A673 (cell line): ENCODE measurements at regions not wholly inside any gene's neighbourhood (a gene's known extent, or its start where the extent isn't known, plus 50 kb on each side); places are given as distances from the start of the nearest gene placed in this dataset.
A peak's percentile ranks its signal among the peaks of the same experiment; 100 is the strongest.

Experiments used
- BruUV-seq: library from RNA; stranded (reverse); fragments of 400-500 nt; replicated peaks from 2 replicates; lab custom pipeline; 2021; lab: Mats Ljungman, UMichigan
- CTCF ChIA-PET: fragments of 300-600 bp; sonication (Branson Sonifier 250); formaldehyde crosslinking; loops from one replicate; lab custom pipeline; 2022; ENCODE audit warnings: antibody characterized with exemption; lab: Charles Lee
- POLR2A ChIA-PET: fragments of 300-600 bp; sonication (Branson Sonifier 250); formaldehyde crosslinking; loops from one replicate; lab custom pipeline; 2022; ENCODE audit warnings: antibody characterized with exemption; ENCODE audit not compliant: low non-redundant PET; lab: Charles Lee
- DNase-seq: peaks from one replicate; pipeline ENCODE4 v3.0.0-alpha.2; 2015; ENCODE audit warnings: low spot score
- H3K27ac ChIP-seq: fragments of 200-600 bp; sonication (generic); 2 replicates; pipeline ENCODE4 v1.5.1; 2016; ENCODE audit warnings: mixed run types, low read depth, mild to moderate bottlenecking, mixed read lengths, antibody characterized with exemption, low read length; ENCODE audit not compliant: poor library complexity, severe bottlenecking
- H3K27me3 ChIP-seq: fragments of 200-600 bp; sonication (generic); replicated peaks from 2 replicates; pipeline ENCODE4 v1.6.1; 2017; ENCODE audit warnings: mixed run types, low read depth, mild to moderate bottlenecking, mixed read lengths, antibody characterized with exemption, low read length; ENCODE audit not compliant: insufficient read depth, poor library complexity
- H3K36me3 ChIP-seq: fragments of 200-600 bp; sonication (generic); 2 replicates; pipeline ENCODE4 v1.6.1; 2016; ENCODE audit warnings: mixed run types, mild to moderate bottlenecking, mixed read lengths, antibody characterized with exemption, low read length; ENCODE audit not compliant: insufficient read depth, poor library complexity, severe bottlenecking
- H3K4me1 ChIP-seq: fragments of 200-600 bp; sonication (generic); 2 replicates; pipeline ENCODE4 v1.6.1; 2017; ENCODE audit warnings: mixed run types, mild to moderate bottlenecking, mixed read lengths, antibody characterized with exemption, low read length; ENCODE audit not compliant: insufficient read depth, poor library complexity, severe bottlenecking
- H3K4me3 ChIP-seq: fragments of 200-600 bp; sonication (generic); 2 replicates; pipeline ENCODE4 v1.5.1; 2016; ENCODE audit warnings: low read depth, mixed run types, mild to moderate bottlenecking, mixed read lengths, low read length; ENCODE audit not compliant: poor library complexity, severe bottlenecking
- H3K9me3 ChIP-seq: fragments of 200-600 bp; sonication (generic); 2 replicates; pipeline ENCODE4 v1.6.1; 2016; ENCODE audit warnings: mixed run types, low read depth, mild to moderate bottlenecking, mixed read lengths, antibody characterized with exemption, low read length; ENCODE audit not compliant: poor library complexity, severe bottlenecking
- EZH2 ChIP-seq: fragments of 200-600 bp; sonication (generic); IDR thresholded peaks from 2 replicates; pipeline ENCODE4 v1.6.1; 2017; ENCODE audit warnings: borderline replicate concordance, low read depth, mild to moderate bottlenecking, mixed read lengths, antibody characterized with exemption, low read length; ENCODE audit not compliant: poor library complexity, severe bottlenecking
- intact Hi-C: fragments of 100-400 bp; cut with micrococcal nuclease; formaldehyde crosslinking; loops from one replicate; pipeline ENCODE4 v1.10.0; 2022; ENCODE audit not compliant: unreplicated experiment
- TF ChIP-seq, protein P1 (sequence below): fragments of 300-800, 200-600 bp; sonication (generic); conservative IDR thresholded peaks from 2 replicates; pipeline ENCODE4 v1.5.1; 2017; ENCODE audit warnings: low read depth, mild to moderate bottlenecking, antibody characterized with exemption, low read length, moderate library complexity, mixed read lengths

GRCh38 chr9:71624728-71625127 is 143.6 kb downstream of the CEMIP2 start:
- DNase-seq, result no peak
- H3K9me3 ChIP-seq, result no peaks in the 10 kb centered on the region
- H3K27ac ChIP-seq, result no peak overlapping the region
- CTCF ChIA-PET, result no interaction called here
- H3K27me3 ChIP-seq, result no peaks in the 10 kb centered on the region
- no peaks in the 10 kb centered on the region for H3K4me1 ChIP-seq
- no peaks in the 10 kb centered on the region for H3K36me3 ChIP-seq
- POLR2A ChIA-PET, result no interaction called here
- intact Hi-C loops, result no loop called here
- no peak for TF ChIP-seq EZH2
- TF ChIP-seq, protein P1, sequence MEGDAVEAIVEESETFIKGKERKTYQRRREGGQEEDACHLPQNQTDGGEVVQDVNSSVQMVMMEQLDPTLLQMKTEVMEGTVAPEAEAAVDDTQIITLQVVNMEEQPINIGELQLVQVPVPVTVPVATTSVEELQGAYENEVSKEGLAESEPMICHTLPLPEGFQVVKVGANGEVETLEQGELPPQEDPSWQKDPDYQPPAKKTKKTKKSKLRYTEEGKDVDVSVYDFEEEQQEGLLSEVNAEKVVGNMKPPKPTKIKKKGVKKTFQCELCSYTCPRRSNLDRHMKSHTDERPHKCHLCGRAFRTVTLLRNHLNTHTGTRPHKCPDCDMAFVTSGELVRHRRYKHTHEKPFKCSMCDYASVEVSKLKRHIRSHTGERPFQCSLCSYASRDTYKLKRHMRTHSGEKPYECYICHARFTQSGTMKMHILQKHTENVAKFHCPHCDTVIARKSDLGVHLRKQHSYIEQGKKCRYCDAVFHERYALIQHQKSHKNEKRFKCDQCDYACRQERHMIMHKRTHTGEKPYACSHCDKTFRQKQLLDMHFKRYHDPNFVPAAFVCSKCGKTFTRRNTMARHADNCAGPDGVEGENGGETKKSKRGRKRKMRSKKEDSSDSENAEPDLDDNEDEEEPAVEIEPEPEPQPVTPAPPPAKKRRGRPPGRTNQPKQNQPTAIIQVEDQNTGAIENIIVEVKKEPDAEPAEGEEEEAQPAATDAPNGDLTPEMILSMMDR, result peak; percentile 19; the same call in 1 of the 2 replicates
- no peak overlapping the region for H3K4me3 ChIP-seq
- no TSS peak for BruUV-seq

DNA sequence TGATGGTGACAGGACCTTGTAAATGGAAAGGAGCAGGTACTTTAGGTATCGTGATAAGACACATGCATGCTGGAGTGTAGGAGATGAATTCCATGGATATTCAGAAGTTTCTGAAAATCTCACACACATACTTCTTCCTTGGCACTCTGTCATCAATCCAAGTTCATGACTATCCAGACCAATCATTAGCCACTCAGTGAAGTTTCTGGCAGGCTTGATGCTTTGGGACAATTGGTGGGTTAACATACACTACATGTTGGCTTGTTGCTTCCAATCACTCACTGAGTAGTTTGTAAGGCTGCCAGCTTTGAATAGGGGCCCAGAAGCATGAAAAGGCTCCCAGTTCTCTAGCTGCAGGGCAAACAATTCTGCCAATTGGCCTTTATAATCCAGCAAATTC is 147.6 kb downstream of the CEMIP2 start:
- intact Hi-C loops, result no loop called here
- H3K9me3 ChIP-seq, result no peaks in the 10 kb centered on the region
- no peaks in the 10 kb centered on the region for H3K4me1 ChIP-seq
- TF ChIP-seq, protein P1, result no peak
- no peak for TF ChIP-seq EZH2
- no peak overlapping the region for H3K27ac ChIP-seq
- ChIA-PET CTCF (no interaction called here), POLR2A (no interaction called here)
- H3K27me3 ChIP-seq, result no peaks in the 10 kb centered on the region
- H3K36me3 ChIP-seq, result no peaks in the 10 kb centered on the region
- H3K4me3 ChIP-seq, result no peak overlapping the region
- no peak for DNase-seq
- no TSS peak for BruUV-seq

- Histone ChIP-seq H3K4me3 (no peak overlapping the region), H3K9me3 (no peaks in the 10 kb centered on the region), H3K27ac (no peak overlapping the region), H3K27me3 (no peaks in the 10 kb centered on the region), H3K36me3 (no peaks in the 10 kb centered on the region), H3K4me1 (no peaks in the 10 kb centered on the region)
- POLR2A ChIA-PET, result interaction anchor here (0.6 kb wide), 1 partner anchor 19 kb away, joined by 3 read pairs; no protein-coding TSS in a partner anchor
- no TSS peak for BruUV-seq
- intact Hi-C loops, result no loop called here
- TF ChIP-seq, protein P1, result no peak
- TF ChIP-seq EZH2, result no peak
- CTCF ChIA-PET, result no interaction called here
- DNase-seq, result no peak
Observed at GRCh38 chr9:71620331-71620730, 148.0 kb downstream of the CEMIP2 start.
